Fibroblast of skin of abdomen (primary cell): ENCODE measurements at regions not wholly inside any gene's neighbourhood (a gene's known extent, or its start where the extent isn't known, plus 50 kb on each side); places are given as distances from the start of the nearest gene placed in this dataset.

Experiments
- DNase-seq: peaks from one replicate; pipeline ENCODE4 v3.0.0-alpha.2; 2013

GRCh38 chr6:166046982-166047381 is 120.7 kb downstream of the TBXT start:
- DNase-seq = no peak

GRCh38 chr6:166046226-166046625 is 121.4 kb downstream of the TBXT start:
- peak; percentile 91 for DNase-seq

GRCh38 chr6:166045860-166046200 is 121.8 kb downstream of the TBXT start:
- no peak for DNase-seq

GRCh38 chr6:166045173-166045859 is 122.3 kb downstream of the TBXT start:
- DNase-seq = no peak

- DNase-seq = no peak
Observed at GRCh38 chr6:166041277-166041676, 126.4 kb downstream of the TBXT start.

- DNase-seq = no peak
Observed at GRCh38 chr6:166040292-166040691, 127.4 kb downstream of the TBXT start.

GRCh38 chr6:166036316-166037095 is 131.1 kb downstream of the TBXT start:
- DNase-seq = peak; percentile 72

- peak; percentile 77 for DNase-seq
Observed at GRCh38 chr6:166032366-166033200, 135.1 kb downstream of the TBXT start.

- DNase-seq = no peak
Observed at GRCh38 chr6:166031275-166031674, 136.4 kb downstream of the TBXT start.

- DNase-seq = peak; percentile 41
Observed at GRCh38 chr6:166029506-166029905, 138.1 kb downstream of the TBXT start.

GRCh38 chr6:166027761-166028160 is 139.9 kb downstream of the TBXT start:
- peak; percentile 58 for DNase-seq

- DNase-seq = no peak
Observed at GRCh38 chr6:166026586-166027126, 141.0 kb downstream of the TBXT start.

- peak; percentile 95 for DNase-seq
Observed at GRCh38 chr6:166025149-166025898, 142.3 kb downstream of the TBXT start.

- no peak for DNase-seq
Observed at GRCh38 chr6:166024252-166024651, 143.4 kb downstream of the TBXT start.

- DNase-seq = no peak
Observed at GRCh38 chr6:166023273-166023989, 144.2 kb downstream of the TBXT start.

GRCh38 chr6:166021429-166021828 is 146.2 kb downstream of the TBXT start:
- DNase-seq = no peak

GRCh38 chr6:166019214-166019613 is 148.4 kb downstream of the TBXT start:
- DNase-seq = no peak

- DNase-seq = no peak
Observed at GRCh38 chr6:166017032-166017635, 150.5 kb downstream of the TBXT start.

GRCh38 chr6:166014966-166015365 is 152.7 kb downstream of the TBXT start:
- no peak for DNase-seq

GRCh38 chr6:166010136-166010960 is 157.3 kb downstream of the TBXT start:
- peak; percentile 42 for DNase-seq
